Activated B cell treated with CpG ODN at 0.5 μM for 24 hours (primary cell): ENCODE measurements at regions not wholly inside any gene's neighbourhood (a gene's known extent, or its start where the extent isn't known, plus 50 kb on each side); places are given as distances from the start of the nearest gene placed in this dataset.

Experiments
- ATAC-seq: fragments of 200-7000 bp; cut with Tn5 transposase; one replicate; pipeline ENCODE4 v1.10.0; 2021; ENCODE audit warnings: low read depth, mild to moderate bottlenecking, moderate library complexity
- CTCF ChIA-PET: fragments of 350-600 bp; sonication (Branson Sonifier 250); formaldehyde crosslinking; loops from one replicate; lab custom pipeline; 2021; ENCODE audit warnings: antibody characterized with exemption; lab: Charles Lee
- POLR2A ChIA-PET: fragments of 350-600 bp; sonication (Branson Sonifier 250); formaldehyde crosslinking; loops from one replicate; lab custom pipeline; 2021; ENCODE audit warnings: antibody characterized with exemption; lab: Charles Lee
- DNase-seq: peaks from one replicate; pipeline ENCODE4 v3.0.0; 2022
- H3K27ac Mint-ChIP-seq: one replicate; pipeline ENCODE4 v1.8.0; 2020; ENCODE audit warnings: mixed read lengths
- H3K27me3 Mint-ChIP-seq: one replicate; pipeline ENCODE4 v1.8.0; 2021; ENCODE audit warnings: mixed read lengths
- H3K36me3 Mint-ChIP-seq: one replicate; pipeline ENCODE4 v1.8.0; 2021; ENCODE audit warnings: low read depth, mixed read lengths
- H3K4me1 Mint-ChIP-seq: one replicate; pipeline ENCODE4 v1.8.0; 2021; ENCODE audit warnings: mixed read lengths
- H3K4me3 Mint-ChIP-seq: one replicate; pipeline ENCODE4 v1.8.0; 2020; ENCODE audit warnings: mild to moderate bottlenecking, mixed read lengths
- H3K9me3 Mint-ChIP-seq: one replicate; pipeline ENCODE4 v1.8.0; 2020; ENCODE audit warnings: mixed read lengths
- CTCF ChIP-seq: fragments of 200-600 bp; IDR thresholded peaks from one replicate; pipeline ENCODE4 v1.8.0; 2022; ENCODE audit warnings: antibody characterized with exemption, mild to moderate bottlenecking
- intact Hi-C: fragments of 100-400 bp; cut with micrococcal nuclease; formaldehyde crosslinking; loops from one replicate; pipeline ENCODE4 v1.15.1; 2024

- DNase-seq (no peak), ATAC-seq (no peak)
- no peak overlapping the region for H3K4me3 Mint-ChIP-seq
- H3K4me1 Mint-ChIP-seq: no peaks in the 10 kb centered on the region
- TF ChIP-seq CTCF: no peak
- intact Hi-C loops: no loop called here
- H3K27ac Mint-ChIP-seq: no peak overlapping the region
- H3K27me3 Mint-ChIP-seq: peaks cover 2% of the 10 kb centered on the region
- H3K36me3 Mint-ChIP-seq: no peaks in the 10 kb centered on the region
- H3K9me3 Mint-ChIP-seq: no peaks in the 10 kb centered on the region
- ChIA-PET CTCF (no interaction called here), POLR2A (no interaction called here)
Observed at GRCh38 chr18:61608316-61608715, 275.1 kb downstream of the CDH20 start.

- ChIA-PET POLR2A (no interaction called here), CTCF (no interaction called here)
- no peak overlapping the region for H3K27ac Mint-ChIP-seq
- ATAC-seq (no peak), DNase-seq (no peak)
- no peaks in the 10 kb centered on the region for H3K9me3 Mint-ChIP-seq
- intact Hi-C loops: no loop called here
- no peaks in the 10 kb centered on the region for H3K4me1 Mint-ChIP-seq
- no peak for TF ChIP-seq CTCF
- H3K36me3 Mint-ChIP-seq: no peaks in the 10 kb centered on the region
- peaks cover 2% of the 10 kb centered on the region for H3K27me3 Mint-ChIP-seq
- no peak overlapping the region for H3K4me3 Mint-ChIP-seq
Observed at GRCh38 chr18:61607867-61608266, 274.6 kb downstream of the CDH20 start.

- POLR2A ChIA-PET: no interaction called here
- intact Hi-C loops: no loop called here
- H3K4me3 Mint-ChIP-seq: no peak overlapping the region
- CTCF ChIA-PET: no interaction called here
- no peak for TF ChIP-seq CTCF
- no peaks in the 10 kb centered on the region for H3K4me1 Mint-ChIP-seq
- H3K27me3 Mint-ChIP-seq: peaks cover 2% of the 10 kb centered on the region
- H3K27ac Mint-ChIP-seq: no peak overlapping the region
- no peaks in the 10 kb centered on the region for H3K9me3 Mint-ChIP-seq
- H3K36me3 Mint-ChIP-seq: no peaks in the 10 kb centered on the region
- DNase-seq (no peak), ATAC-seq (no peak)
Observed at GRCh38 chr18:61606759-61607158, 273.5 kb downstream of the CDH20 start.

GRCh38 chr18:61606068-61606660 lies 272.9 kb downstream of the CDH20 start:
- no peaks in the 10 kb centered on the region for H3K9me3 Mint-ChIP-seq
- DNase-seq (no peak), ATAC-seq (no peak)
- POLR2A ChIA-PET: no interaction called here
- CTCF ChIA-PET: no interaction called here
- H3K4me1 Mint-ChIP-seq: no peaks in the 10 kb centered on the region
- H3K27ac Mint-ChIP-seq: no peak overlapping the region
- no peak overlapping the region for H3K4me3 Mint-ChIP-seq
- TF ChIP-seq CTCF: no peak
- H3K36me3 Mint-ChIP-seq: no peaks in the 10 kb centered on the region
- intact Hi-C loops: no loop called here
- H3K27me3 Mint-ChIP-seq: peaks cover 2% of the 10 kb centered on the region

- CTCF ChIA-PET: no interaction called here
- POLR2A ChIA-PET: no interaction called here
- Mint-ChIP-seq H3K27ac (no peak overlapping the region), H3K27me3 (peaks cover 2% of the 10 kb centered on the region), H3K9me3 (no peaks in the 10 kb centered on the region), H3K4me3 (no peak overlapping the region), H3K4me1 (no peaks in the 10 kb centered on the region), H3K36me3 (no peaks in the 10 kb centered on the region)
- DNase-seq: no peak
- intact Hi-C loops: no loop called here
- ATAC-seq: no peak
- no peak for TF ChIP-seq CTCF
Observed at GRCh38 chr18:61605376-61606067, 272.3 kb downstream of the CDH20 start.
